NCI-H1694 treated with DMSO at 0.1 percent for 48 hours (cell line): ENCODE measurements at regions not wholly inside any gene's neighbourhood (a gene's known extent, or its start where the extent isn't known, plus 50 kb on each side); places are given as distances from the start of the nearest gene placed in this dataset.

ENCODE experiments used
- DNase-seq: peaks from one replicate; lab custom pipeline; 2025; lab: John Stamatoyannopoulos, UW

GRCh38 chr15:70159713-70160009 lies 61.9 kb upstream of the TLE3 start:
- no peak for DNase-seq

DNA sequence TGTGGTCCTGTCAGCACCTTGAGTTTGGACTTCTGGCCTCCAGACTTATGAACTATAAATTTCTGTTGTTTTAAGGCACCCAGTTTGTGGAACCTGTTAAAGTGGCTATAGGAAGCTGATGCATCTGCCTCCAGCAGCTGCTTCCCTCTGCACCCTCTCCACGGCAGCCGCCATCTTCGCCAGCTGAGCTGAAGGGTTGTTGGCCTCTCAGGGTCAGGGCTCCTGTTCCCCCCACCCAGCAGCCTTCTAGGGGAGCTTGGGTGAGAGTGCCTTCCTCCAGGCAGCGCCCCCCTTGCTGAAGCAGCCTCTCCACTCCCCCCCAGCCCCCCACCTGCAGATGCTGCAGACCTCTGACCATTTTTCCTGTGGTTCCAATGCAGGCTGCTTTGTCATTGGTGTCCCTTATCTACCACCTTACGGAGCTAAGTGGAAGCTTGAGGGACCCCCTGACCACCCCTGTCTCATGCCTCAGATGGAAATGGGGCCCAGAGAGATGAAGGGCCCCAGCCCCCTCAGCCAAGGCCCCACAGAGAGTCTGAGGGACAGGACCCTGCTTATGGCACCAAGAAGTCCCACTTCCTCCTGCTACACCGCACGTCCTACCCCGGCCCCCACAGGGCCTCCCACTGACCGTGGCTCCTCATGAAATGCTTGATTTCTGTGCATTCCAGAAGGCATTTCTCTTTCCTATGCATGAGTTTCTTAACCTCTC lies 61.4 kb upstream of the TLE3 start:
- no peak for DNase-seq

DNA sequence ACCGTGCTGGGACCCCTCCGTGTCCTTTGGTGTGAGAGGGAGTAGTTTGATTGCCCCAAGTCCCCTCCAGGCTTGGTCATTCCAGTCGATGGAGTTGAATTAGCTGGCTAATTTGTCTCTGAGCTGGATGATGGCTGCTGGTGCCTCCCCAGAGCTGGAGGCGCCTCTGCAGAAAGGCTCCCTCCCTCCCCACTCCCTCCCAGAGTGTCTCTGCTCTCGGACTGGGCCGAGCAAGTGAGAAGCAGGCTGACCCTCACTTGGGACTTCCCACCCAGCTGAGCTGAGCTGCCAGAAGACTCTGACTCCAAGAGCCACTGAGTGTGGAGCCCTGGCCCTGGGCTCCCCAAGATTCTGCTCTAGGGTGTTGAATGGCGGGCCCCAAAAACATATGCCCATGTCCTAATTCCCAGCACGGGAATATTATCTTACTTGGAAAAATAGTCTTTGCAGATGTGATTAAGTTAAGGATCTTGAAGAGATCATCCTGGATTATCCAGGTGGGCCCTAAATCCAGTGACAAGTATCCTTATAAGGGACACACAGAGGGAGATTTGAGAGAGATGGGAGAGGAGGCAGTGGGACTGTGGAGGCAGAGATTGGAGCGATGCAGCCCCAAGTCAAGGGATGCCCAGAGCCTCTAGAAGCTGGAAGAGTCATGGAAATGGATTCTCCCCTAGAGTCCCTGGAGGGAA lies 60.7 kb upstream of the TLE3 start:
- DNase-seq, result no peak

- DNase-seq, result no peak
Observed at GRCh38 chr15:70156671-70157271, 59.1 kb upstream of the TLE3 start.

GRCh38 chr15:70154718-70155347 lies 57.1 kb upstream of the TLE3 start:
- DNase-seq, result no peak

GRCh38 chr15:70153921-70154717 lies 56.4 kb upstream of the TLE3 start:
- no peak for DNase-seq

DNA sequence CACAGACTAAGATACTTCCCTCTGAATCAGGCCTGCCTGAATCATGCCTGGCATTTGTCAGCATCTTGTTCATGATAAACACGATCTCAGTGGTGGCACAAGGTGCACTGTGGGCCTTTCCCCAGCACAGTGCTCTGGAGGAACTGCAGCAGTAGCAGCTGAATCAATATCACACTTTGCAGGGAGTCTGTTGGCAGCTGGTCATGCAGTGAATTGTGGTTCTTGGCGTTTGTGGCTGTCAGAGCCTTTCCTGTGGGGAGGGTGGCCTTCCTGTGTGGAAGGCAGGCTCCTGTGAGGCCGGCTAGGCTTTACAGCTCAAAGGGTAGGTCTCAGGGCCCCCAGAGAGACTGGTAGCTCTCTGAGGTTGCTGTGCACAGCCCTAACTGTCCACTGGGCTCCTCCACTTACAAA lies 54.4 kb upstream of the TLE3 start:
- DNase-seq, result no peak

GRCh38 chr15:70151462-70151861 lies 53.7 kb upstream of the TLE3 start:
- DNase-seq, result no peak

GRCh38 chr15:70151003-70151402 lies 53.3 kb upstream of the TLE3 start:
- no peak for DNase-seq

DNA sequence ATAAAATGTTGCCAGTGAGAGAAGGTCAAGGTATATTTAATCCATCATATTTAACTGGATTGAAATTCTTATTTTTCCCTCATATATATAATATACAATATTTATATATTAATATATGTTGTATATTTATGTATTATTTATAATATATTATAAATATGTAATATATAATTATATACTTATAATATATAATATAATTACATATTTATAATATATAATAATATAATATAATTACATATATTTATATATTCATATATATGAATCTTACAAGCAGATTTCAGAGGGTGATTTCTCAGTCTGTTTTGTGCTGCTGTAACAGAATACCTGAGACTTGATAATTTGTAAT lies 52.7 kb upstream of the TLE3 start:
- no peak for DNase-seq

- no peak for DNase-seq
Observed at GRCh38 chr15:70149667-70150404, 52.1 kb upstream of the TLE3 start.

DNA sequence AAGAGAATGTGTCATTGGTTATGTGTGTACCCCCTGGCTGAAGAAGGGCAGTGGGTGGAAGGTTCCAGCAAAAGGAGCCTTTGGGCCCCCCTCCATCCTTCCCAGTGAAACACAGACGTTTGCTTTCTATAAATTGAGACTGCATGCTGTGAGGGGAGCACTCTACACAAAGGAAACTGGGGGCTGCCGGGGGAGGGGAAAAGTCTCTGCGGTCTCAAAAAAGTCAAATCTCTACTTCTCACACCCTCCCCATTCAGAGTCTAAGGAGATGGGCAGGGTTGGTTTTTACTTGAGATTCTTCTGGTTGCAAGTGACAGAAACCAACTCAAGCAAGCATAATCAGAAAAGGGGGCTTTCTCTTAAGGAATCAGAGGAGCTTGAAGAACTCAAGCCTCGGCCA lies 50.1 kb upstream of the TLE3 start:
- no peak for DNase-seq
